ENCODE measurements at regions not wholly inside any gene's neighbourhood (a gene's known extent, or its start where the extent isn't known, plus 50 kb on each side); places are given as distances from the start of the nearest gene placed in this dataset.

GRCh38 chr11:70682056-70682455 is 283.7 kb downstream of the CTTN start:
- Histone ChIP-seq H3K9me3 (no peaks in the 10 kb centered on the region), H3K4me1 (no peaks in the 10 kb centered on the region), H3K27ac (no peak overlapping the region), H3K36me3 (no peaks in the 10 kb centered on the region), H3K27me3 (no peaks in the 10 kb centered on the region), H3K4me3 (no peak overlapping the region)
- DNase-seq = no peak
- TF ChIP-seq POLR2A (IDR thresholded peaks at IDR 0.05) = no peak
- no peak for TF ChIP-seq CTCF (IDR thresholded peaks at IDR 0.05)

- H3K27me3 ChIP-seq = no peaks in the 10 kb centered on the region
- H3K9me3 ChIP-seq = no peaks in the 10 kb centered on the region
- no peak for TF ChIP-seq CTCF (IDR thresholded peaks at IDR 0.05)
- no peak for TF ChIP-seq POLR2A (IDR thresholded peaks at IDR 0.05)
- no peak for DNase-seq
- no peak overlapping the region for H3K4me3 ChIP-seq
- no peaks in the 10 kb centered on the region for H3K36me3 ChIP-seq
- H3K4me1 ChIP-seq = no peaks in the 10 kb centered on the region
- H3K27ac ChIP-seq = no peak overlapping the region
Measured at GRCh38 chr11:70682760-70683159, 284.4 kb downstream of the CTTN start.

GRCh38 chr11:70687716-70688115 is 289.4 kb downstream of the CTTN start:
- H3K36me3 ChIP-seq = no peaks in the 10 kb centered on the region
- H3K27ac ChIP-seq = no peak overlapping the region
- H3K4me1 ChIP-seq = no peaks in the 10 kb centered on the region
- DNase-seq = no peak
- TF ChIP-seq CTCF (IDR thresholded peaks at IDR 0.05) (no peak), POLR2A (IDR thresholded peaks at IDR 0.05) (no peak)
- no peak overlapping the region for H3K4me3 ChIP-seq
- no peaks in the 10 kb centered on the region for H3K27me3 ChIP-seq
- H3K9me3 ChIP-seq = no peaks in the 10 kb centered on the region

GRCh38 chr11:70688142-70688541 is 289.8 kb downstream of the CTTN start:
- H3K27me3 ChIP-seq = no peaks in the 10 kb centered on the region
- no peaks in the 10 kb centered on the region for H3K9me3 ChIP-seq
- no peak for TF ChIP-seq CTCF (IDR thresholded peaks at IDR 0.05)
- TF ChIP-seq POLR2A (IDR thresholded peaks at IDR 0.05) = no peak
- no peaks in the 10 kb centered on the region for H3K4me1 ChIP-seq
- DNase-seq = no peak
- H3K27ac ChIP-seq = no peak overlapping the region
- H3K36me3 ChIP-seq = no peaks in the 10 kb centered on the region
- no peak overlapping the region for H3K4me3 ChIP-seq

GRCh38 chr11:70689764-70690163 is 291.4 kb downstream of the CTTN start:
- TF ChIP-seq CTCF (IDR thresholded peaks at IDR 0.05) (no peak), POLR2A (IDR thresholded peaks at IDR 0.05) (no peak)
- no peaks in the 10 kb centered on the region for H3K9me3 ChIP-seq
- H3K36me3 ChIP-seq = no peaks in the 10 kb centered on the region
- H3K4me1 ChIP-seq = no peaks in the 10 kb centered on the region
- no peak for DNase-seq
- H3K27me3 ChIP-seq = no peaks in the 10 kb centered on the region
- no peak overlapping the region for H3K4me3 ChIP-seq
- H3K27ac ChIP-seq = no peak overlapping the region

GRCh38 chr11:70692131-70692530 is 293.8 kb downstream of the CTTN start:
- Histone ChIP-seq H3K9me3 (no peaks in the 10 kb centered on the region), H3K4me3 (no peak overlapping the region), H3K4me1 (no peaks in the 10 kb centered on the region), H3K36me3 (no peaks in the 10 kb centered on the region), H3K27me3 (no peaks in the 10 kb centered on the region), H3K27ac (no peak overlapping the region)
- no peak for DNase-seq
- TF ChIP-seq CTCF (IDR thresholded peaks at IDR 0.05) = no peak
- TF ChIP-seq POLR2A (IDR thresholded peaks at IDR 0.05) = no peak
